RPMI7951 (cell line): ENCODE measurements at regions not wholly inside any gene's neighbourhood (a gene's known extent, or its start where the extent isn't known, plus 50 kb on each side); places are given as distances from the start of the nearest gene placed in this dataset.

Source experiments
- DNase-seq: peaks from one replicate; pipeline ENCODE4 v3.0.0-alpha.2; 2012; ENCODE audit warnings: low read depth

- no peak for DNase-seq
These were observed 125.5 kb upstream of the FBXL4 start for GRCh38 chr6:99073223-99073622.

- no peak for DNase-seq
These were observed 118.3 kb upstream of the FBXL4 start for GRCh38 chr6:99066044-99066443.

- DNase-seq = no peak
These were observed 117.1 kb upstream of the FBXL4 start for GRCh38 chr6:99064834-99065233.

GRCh38 chr6:99036672-99037071, 88.9 kb upstream of the FBXL4 start:
- peak; percentile 71 for DNase-seq

GRCh38 chr6:99032396-99032795, 84.7 kb upstream of the FBXL4 start:
- DNase-seq = no peak

GRCh38 chr6:99031957-99032356, 84.2 kb upstream of the FBXL4 start:
- DNase-seq = no peak

GRCh38 chr6:99030915-99031314, 83.2 kb upstream of the FBXL4 start:
- no peak for DNase-seq

GRCh38 chr6:99026135-99026534, 78.4 kb upstream of the FBXL4 start:
- DNase-seq = peak; percentile 74

- DNase-seq = peak; percentile 69
These were observed 76.3 kb upstream of the FBXL4 start for GRCh38 chr6:99024089-99024488.

- DNase-seq = no peak
These were observed 74.4 kb upstream of the FBXL4 start for GRCh38 chr6:99022039-99022609.

GRCh38 chr6:99019381-99019780, 71.6 kb upstream of the FBXL4 start:
- peak; percentile 86 for DNase-seq

- no peak for DNase-seq
These were observed 69.4 kb upstream of the FBXL4 start for GRCh38 chr6:99017150-99017549.

GRCh38 chr6:99016355-99016754, 68.6 kb upstream of the FBXL4 start:
- DNase-seq = peak; percentile 91

GRCh38 chr6:99014061-99014460, 66.3 kb upstream of the FBXL4 start:
- peak; percentile 20 for DNase-seq

GRCh38 chr6:99013661-99014060, 65.9 kb upstream of the FBXL4 start:
- no peak for DNase-seq

- DNase-seq = peak; percentile 94
These were observed 65.4 kb upstream of the FBXL4 start for GRCh38 chr6:99013145-99013544.

- DNase-seq = no peak
These were observed 63.4 kb upstream of the FBXL4 start for GRCh38 chr6:99011151-99011550.

GRCh38 chr6:99002831-99003230, 55.1 kb upstream of the FBXL4 start:
- peak; percentile 53 for DNase-seq

GRCh38 chr6:98998103-98998502, 50.4 kb upstream of the FBXL4 start:
- DNase-seq = no peak
